AG04450 (cell line): ENCODE measurements at regions not wholly inside any gene's neighbourhood (a gene's known extent, or its start where the extent isn't known, plus 50 kb on each side); places are given as distances from the start of the nearest gene placed in this dataset.

Experiments used
- CTCF ChIA-PET: fragments of 300-600, 350-600 bp; formaldehyde crosslinking; extraction: SDS; loops from one replicate; lab custom pipeline; 2022; ENCODE audit warnings: antibody characterized with exemption, inconsistent platforms; lab: Charles Lee
- POLR2A ChIA-PET: fragments of 350-600 bp; formaldehyde crosslinking; extraction: SDS; loops from one replicate; lab custom pipeline; 2021; ENCODE audit warnings: antibody characterized with exemption, inconsistent platforms; lab: Yijun Ruan, JAX
- DNase-seq: peaks from one replicate; pipeline ENCODE4 v3.0.0-alpha.2; 2011; ENCODE audit warnings: low read depth, low spot score
- H3K27ac ChIP-seq: one replicate; pipeline ENCODE4 v1.5.1; 2012; ENCODE audit warnings: low read depth, low read length, control low read depth
- H3K27me3 ChIP-seq: one replicate; pipeline ENCODE4 v1.6.0; 2012; ENCODE audit warnings: low read length; ENCODE audit not compliant: control insufficient read depth, insufficient read depth
- H3K4me3 ChIP-seq: 2 replicates; pipeline ENCODE4 v1.5.1; 2011; ENCODE audit warnings: mild to moderate bottlenecking, low read depth, low read length, control low read depth
- H3K9me3 ChIP-seq: 2 replicates; pipeline ENCODE4 v1.5.1; 2012; ENCODE audit warnings: low read length; ENCODE audit not compliant: control insufficient read depth, insufficient read depth
- TF ChIP-seq, protein P1 (sequence below): IDR thresholded peaks from 2 replicates; pipeline ENCODE4 v1.5.1; 2011; ENCODE audit warnings: low read depth, low read length, control low read depth, inconsistent platforms

DNA sequence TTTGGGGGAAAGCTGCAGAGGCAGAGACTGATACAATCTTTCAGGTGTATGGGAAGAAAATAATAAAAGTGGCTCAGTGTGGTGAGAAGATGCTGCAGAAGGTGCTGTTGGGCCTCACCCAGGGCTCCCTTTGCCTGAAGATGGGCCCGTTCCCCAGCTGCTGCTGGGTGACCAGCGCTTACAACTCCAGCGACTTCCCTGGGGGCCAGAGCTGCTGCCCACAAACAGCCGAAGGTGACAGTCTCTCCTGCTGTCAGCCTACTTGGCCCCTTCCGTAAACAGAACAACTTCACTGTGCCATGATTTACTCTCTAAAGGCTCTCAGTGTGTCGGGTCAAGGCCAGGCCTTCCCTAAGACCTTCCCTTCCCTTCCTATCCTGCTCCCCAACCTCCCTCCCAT, 93.6 kb upstream of the PCBD1 start:
- DNase-seq = no peak
- ChIA-PET CTCF (no interaction called here), POLR2A (no interaction called here)
- Histone ChIP-seq H3K4me3 (no peak overlapping the region), H3K9me3 (no peaks in the 10 kb centered on the region; the same call in 1 of the 2 replicates), H3K27ac (no peak overlapping the region), H3K27me3 (peaks cover 14% of the 10 kb centered on the region)
- TF ChIP-seq, protein P1, sequence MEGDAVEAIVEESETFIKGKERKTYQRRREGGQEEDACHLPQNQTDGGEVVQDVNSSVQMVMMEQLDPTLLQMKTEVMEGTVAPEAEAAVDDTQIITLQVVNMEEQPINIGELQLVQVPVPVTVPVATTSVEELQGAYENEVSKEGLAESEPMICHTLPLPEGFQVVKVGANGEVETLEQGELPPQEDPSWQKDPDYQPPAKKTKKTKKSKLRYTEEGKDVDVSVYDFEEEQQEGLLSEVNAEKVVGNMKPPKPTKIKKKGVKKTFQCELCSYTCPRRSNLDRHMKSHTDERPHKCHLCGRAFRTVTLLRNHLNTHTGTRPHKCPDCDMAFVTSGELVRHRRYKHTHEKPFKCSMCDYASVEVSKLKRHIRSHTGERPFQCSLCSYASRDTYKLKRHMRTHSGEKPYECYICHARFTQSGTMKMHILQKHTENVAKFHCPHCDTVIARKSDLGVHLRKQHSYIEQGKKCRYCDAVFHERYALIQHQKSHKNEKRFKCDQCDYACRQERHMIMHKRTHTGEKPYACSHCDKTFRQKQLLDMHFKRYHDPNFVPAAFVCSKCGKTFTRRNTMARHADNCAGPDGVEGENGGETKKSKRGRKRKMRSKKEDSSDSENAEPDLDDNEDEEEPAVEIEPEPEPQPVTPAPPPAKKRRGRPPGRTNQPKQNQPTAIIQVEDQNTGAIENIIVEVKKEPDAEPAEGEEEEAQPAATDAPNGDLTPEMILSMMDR = no peak

DNA sequence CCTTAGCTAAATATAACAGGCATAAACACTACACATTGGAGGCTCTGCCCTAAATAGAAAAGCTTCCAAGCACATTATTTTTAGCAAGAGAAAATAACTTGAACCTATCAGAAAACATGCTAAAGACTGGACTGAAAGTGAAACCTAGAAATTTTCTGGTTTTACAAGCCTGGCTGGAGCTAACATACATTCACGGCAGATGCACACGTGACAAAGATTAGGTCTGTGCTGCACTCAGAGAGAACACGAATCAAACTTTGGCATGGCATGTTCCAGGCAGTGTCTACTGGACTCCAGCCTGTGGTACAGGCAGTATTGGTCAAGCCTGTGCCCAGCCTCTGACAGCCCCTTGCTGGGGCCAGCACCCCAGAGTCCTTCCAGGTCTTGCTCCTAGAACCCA, 94.1 kb upstream of the PCBD1 start:
- TF ChIP-seq, protein P1 = no peak
- POLR2A ChIA-PET = no interaction called here
- no peak for DNase-seq
- Histone ChIP-seq H3K4me3 (no peak overlapping the region), H3K27me3 (peaks cover 14% of the 10 kb centered on the region), H3K9me3 (no peaks in the 10 kb centered on the region; the same call in 1 of the 2 replicates), H3K27ac (no peak overlapping the region)
- CTCF ChIA-PET = no interaction called here

DNA sequence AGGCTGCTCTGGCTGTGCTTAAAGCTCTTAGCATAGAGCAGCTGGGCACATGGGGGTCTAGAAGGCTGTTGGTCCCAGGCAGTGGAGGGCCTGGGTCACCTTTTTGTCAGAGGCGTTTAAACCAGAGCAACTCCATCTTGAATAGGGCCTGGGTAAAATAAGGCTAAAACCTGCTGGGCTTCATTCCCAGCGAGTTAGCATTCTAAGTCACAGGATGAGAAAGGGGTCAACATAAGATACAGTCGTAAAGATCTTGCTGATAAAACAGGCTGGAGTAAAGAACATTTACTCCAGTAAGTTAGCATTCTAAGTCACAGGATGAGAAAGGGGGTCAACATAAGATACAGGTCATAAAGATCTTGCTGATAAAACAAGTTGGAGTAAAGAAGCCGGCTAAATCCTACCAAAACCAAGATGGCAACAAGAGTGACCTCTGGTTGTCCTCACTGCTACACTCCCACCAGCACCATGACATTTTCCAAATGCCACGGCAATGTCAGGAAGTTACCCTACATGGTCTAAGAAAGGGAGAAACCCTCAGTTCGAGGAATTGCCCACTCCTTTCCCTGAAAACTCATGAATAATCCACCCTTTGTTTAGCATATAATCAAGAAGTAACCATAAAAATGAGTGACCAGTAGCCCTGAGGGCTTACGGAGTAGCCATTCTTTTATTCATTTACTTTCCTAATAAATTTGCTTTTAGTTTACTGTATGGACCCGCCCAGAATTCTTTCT, 96.8 kb upstream of the PCBD1 start:
- H3K9me3 ChIP-seq = no peaks in the 10 kb centered on the region; the same call in 1 of the 2 replicates
- TF ChIP-seq, protein P1 = no peak
- ChIA-PET POLR2A (no interaction called here), CTCF (no interaction called here)
- H3K4me3 ChIP-seq = no peak overlapping the region
- no peak overlapping the region for H3K27ac ChIP-seq
- peaks cover 17% of the 10 kb centered on the region for H3K27me3 ChIP-seq
- no peak for DNase-seq

DNA sequence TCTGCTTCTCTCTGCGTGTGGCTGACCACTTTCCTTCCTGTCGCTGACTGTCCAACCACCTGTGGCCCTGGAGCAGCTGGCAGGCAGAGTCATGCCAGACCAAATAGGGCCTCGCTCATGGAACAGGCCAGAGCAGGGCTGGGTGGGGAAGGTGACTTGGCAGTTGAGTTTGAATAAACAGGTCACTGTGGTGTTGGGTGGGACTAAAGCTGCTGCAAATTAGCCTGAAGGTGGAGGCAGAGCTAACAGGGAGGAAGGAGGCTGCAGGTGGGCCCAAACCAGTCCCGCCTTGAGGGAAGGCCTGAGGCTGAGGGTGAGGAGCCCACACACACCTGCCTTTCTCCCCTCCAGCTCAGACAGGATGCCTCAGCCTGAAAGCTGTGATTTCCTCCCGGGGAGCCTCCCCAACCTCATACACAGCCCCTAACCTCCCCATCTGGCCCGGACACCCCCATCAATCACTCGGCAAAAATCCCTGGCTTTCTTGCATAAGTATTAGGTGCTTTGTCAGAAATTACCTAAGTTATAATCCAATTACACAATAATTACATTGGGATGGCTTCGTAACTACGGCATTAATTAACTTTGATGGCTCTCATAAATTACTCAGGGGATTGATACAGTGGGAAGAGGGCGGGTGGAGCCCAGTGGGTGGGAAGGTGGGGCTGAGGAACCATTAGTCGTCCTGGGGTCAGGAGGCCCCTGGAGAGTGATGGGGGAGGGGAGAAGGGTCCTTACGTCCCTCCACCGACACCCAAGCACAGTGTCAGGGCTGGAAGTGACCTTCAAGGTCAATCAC, 97.7 kb upstream of the PCBD1 start:
- Histone ChIP-seq H3K27me3 (peaks cover 17% of the 10 kb centered on the region), H3K4me3 (no peak overlapping the region), H3K9me3 (no peaks in the 10 kb centered on the region; the same call in 1 of the 2 replicates), H3K27ac (no peak overlapping the region)
- POLR2A ChIA-PET = no interaction called here
- TF ChIP-seq, protein P1 = no peak
- DNase-seq = no peak
- CTCF ChIA-PET = no interaction called here

DNA sequence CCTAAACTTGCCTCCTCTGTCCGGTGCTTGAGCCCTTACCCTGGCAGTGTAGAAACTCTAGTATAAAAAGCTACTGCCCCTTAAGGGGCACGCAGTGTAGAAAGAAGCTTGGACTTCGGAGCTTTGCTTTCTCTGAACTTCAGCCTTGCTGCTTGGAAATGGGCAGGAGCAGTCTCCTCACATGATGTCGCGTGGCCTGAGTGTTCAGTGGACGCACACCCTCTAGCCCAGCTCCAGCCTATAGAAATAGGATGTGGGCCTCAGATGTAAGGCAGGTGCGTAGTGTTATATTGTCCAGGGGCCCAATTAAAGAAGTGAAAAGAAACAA, 98.2 kb upstream of the PCBD1 start:
- ChIA-PET POLR2A (no interaction called here), CTCF (no interaction called here)
- DNase-seq = no peak
- H3K9me3 ChIP-seq = no peaks in the 10 kb centered on the region; the same call in 1 of the 2 replicates
- TF ChIP-seq, protein P1 = no peak
- peaks cover 16% of the 10 kb centered on the region for H3K27me3 ChIP-seq
- H3K27ac ChIP-seq = no peak overlapping the region
- no peak overlapping the region for H3K4me3 ChIP-seq
